Stimulated activated CD8-positive, alpha-beta memory T cell treated with anti-CD3 and anti-CD28 coated beads, Interleukin-4, amount 100 ng/mL, for 48 hours (primary cell): ENCODE measurements at regions not wholly inside any gene's neighbourhood (a gene's known extent, or its start where the extent isn't known, plus 50 kb on each side); places are given as distances from the start of the nearest gene placed in this dataset.

Source experiments
- DNase-seq: peaks from one replicate; pipeline ENCODE4 v3.0.0-alpha.2; 2020

GRCh38 chr7:131895541-131896164, 339.2 kb upstream of the PODXL start:
- no peak for DNase-seq

GRCh38 chr7:131893631-131894340, 337.4 kb upstream of the PODXL start:
- DNase-seq = no peak

GRCh38 chr7:131890176-131890575, 333.7 kb upstream of the PODXL start:
- DNase-seq = no peak

GRCh38 chr7:131889572-131890150, 333.2 kb upstream of the PODXL start:
- DNase-seq = no peak

- no peak for DNase-seq
These were observed 327.3 kb upstream of the PODXL start for GRCh38 chr7:131883769-131884168.

- no peak for DNase-seq
These were observed 326.8 kb upstream of the PODXL start for GRCh38 chr7:131883196-131883595.

GRCh38 chr7:131882321-131882720, 325.9 kb upstream of the PODXL start:
- no peak for DNase-seq

GRCh38 chr7:131880078-131880477, 323.6 kb upstream of the PODXL start:
- no peak for DNase-seq

- DNase-seq = no peak
These were observed 323.0 kb upstream of the PODXL start for GRCh38 chr7:131879424-131879823.

GRCh38 chr7:131878777-131879176, 322.3 kb upstream of the PODXL start:
- no peak for DNase-seq

- no peak for DNase-seq
These were observed 317.2 kb upstream of the PODXL start for GRCh38 chr7:131873581-131873980.

GRCh38 chr7:131869986-131870385, 313.6 kb upstream of the PODXL start:
- DNase-seq = no peak

- DNase-seq = no peak
These were observed 312.9 kb upstream of the PODXL start for GRCh38 chr7:131869169-131869844.

- DNase-seq = no peak
These were observed 311.0 kb upstream of the PODXL start for GRCh38 chr7:131867461-131867860.

- DNase-seq = no peak
These were observed 309.5 kb upstream of the PODXL start for GRCh38 chr7:131865911-131866310.

- no peak for DNase-seq
These were observed 305.4 kb upstream of the PODXL start for GRCh38 chr7:131861620-131862346.

GRCh38 chr7:131859147-131859821, 302.9 kb upstream of the PODXL start:
- peak; percentile 68 for DNase-seq

GRCh38 chr7:131858611-131859010, 302.2 kb upstream of the PODXL start:
- DNase-seq = no peak

- DNase-seq = no peak
These were observed 293.0 kb upstream of the PODXL start for GRCh38 chr7:131849472-131849871.

GRCh38 chr7:131848033-131848432, 291.6 kb upstream of the PODXL start:
- DNase-seq = no peak

GRCh38 chr7:131845573-131846314, 289.3 kb upstream of the PODXL start:
- no peak for DNase-seq

- DNase-seq = no peak
These were observed 287.9 kb upstream of the PODXL start for GRCh38 chr7:131844369-131844768.
